Activated CD4-positive, alpha-beta T cell treated with anti-CD3 and anti-CD28 coated beads, Interleukin-2, amount 50 U/mL, for 48 hours (primary cell): ENCODE measurements at regions not wholly inside any gene's neighbourhood (a gene's known extent, or its start where the extent isn't known, plus 50 kb on each side); places are given as distances from the start of the nearest gene placed in this dataset.
"Not testable (repeated sequence)": the region's sequence is repeated elsewhere in the genome, so short reads cannot be mapped to it uniquely, and the experiment has no call there.

ENCODE experiments used
- DNase-seq, 2 experiments: peaks; one replicate each; pipeline ENCODE4 v3.0.0-alpha.2; 2020

- DNase-seq: no peak
Measured at GRCh38 chr5:106290841-106291240, 1379.9 kb downstream of the EFNA5 start.

GRCh38 chr5:106288979-106289378, 1381.8 kb downstream of the EFNA5 start:
- no peak for DNase-seq

- DNase-seq: no peak
Measured at GRCh38 chr5:106277540-106278096, 1393.1 kb downstream of the EFNA5 start.

GRCh38 chr5:106269252-106269843, 1401.4 kb downstream of the EFNA5 start:
- no peak for DNase-seq

DNA sequence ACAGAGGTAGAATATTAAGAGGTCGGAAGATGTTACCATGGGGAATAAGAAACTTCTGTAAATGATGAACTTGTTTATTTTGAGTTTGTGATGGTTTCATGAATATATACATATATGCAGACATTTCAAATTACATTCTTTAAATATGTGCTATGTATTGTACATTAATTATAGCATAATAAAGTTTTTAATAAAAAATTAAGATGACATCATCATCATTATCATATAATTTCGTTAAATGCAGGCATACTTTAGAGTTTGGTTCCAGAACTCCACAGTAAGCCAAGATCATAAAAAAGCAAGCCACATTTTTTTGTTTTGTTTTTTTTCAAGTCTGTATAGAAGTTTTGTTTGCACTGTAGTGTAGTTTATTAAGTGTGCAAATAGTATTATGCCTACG, 1403.5 kb downstream of the EFNA5 start:
- DNase-seq: no peak

- DNase-seq: no peak
Measured at GRCh38 chr5:106262395-106262794, 1408.3 kb downstream of the EFNA5 start.

DNA sequence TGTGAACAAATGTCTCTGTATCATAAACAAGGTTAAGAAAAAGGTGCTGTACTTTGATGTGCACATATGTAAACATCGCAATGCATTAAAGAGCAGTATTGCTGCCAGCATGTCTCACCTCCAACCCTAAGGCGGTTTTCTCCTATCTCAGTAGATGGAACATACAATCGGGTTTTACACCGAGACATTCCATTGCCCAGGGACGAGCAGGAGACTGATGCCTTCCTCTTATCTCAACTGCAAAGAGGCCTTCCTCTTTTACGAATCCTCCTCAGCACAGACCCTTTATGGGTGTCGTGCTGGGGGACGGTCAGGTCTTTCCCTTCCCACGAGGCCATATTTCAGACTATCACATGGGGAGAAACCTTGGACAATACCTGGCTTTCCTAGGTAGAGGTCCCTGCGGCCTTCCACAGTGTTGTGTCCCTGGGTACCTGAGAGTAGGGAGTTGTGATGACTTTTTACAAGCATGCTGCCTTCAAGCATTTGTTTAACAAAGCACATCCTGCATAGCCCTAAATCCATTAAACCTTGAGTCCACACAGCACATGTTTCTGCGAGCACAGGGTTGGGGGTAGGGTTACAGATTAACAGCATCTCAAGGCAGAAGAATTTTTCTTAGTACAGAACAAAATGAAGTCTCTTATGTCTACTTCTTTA, 1411.2 kb downstream of the EFNA5 start:
- DNase-seq: not testable (repeated sequence)

DNA sequence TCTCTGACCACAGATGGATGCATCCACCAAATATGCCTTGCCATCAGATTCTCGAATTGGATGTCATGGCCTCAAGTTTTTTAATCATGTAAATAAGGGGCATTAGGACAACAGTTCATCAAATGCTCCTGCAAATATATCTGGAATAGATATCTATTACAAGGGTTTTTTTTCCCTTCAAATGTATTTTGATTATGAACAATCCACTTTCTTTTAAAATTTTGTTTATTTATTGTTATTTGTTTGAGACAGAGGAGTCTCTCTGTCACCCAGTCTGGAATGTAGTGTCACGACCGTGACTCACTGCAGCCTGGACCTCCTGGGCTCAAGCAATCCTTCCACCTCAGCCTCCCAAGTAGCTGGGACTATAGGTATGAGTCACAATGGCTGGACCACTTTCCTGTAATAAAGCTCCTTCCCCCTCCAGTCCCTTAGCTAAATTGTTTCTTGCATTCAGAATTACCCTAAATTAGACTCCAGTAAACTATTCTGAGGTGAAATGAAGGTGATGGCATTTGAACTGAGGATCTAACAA, 1412.1 kb downstream of the EFNA5 start:
- no peak for DNase-seq

- no peak for DNase-seq
Measured at GRCh38 chr5:106254784-106255183, 1416.0 kb downstream of the EFNA5 start.

DNA sequence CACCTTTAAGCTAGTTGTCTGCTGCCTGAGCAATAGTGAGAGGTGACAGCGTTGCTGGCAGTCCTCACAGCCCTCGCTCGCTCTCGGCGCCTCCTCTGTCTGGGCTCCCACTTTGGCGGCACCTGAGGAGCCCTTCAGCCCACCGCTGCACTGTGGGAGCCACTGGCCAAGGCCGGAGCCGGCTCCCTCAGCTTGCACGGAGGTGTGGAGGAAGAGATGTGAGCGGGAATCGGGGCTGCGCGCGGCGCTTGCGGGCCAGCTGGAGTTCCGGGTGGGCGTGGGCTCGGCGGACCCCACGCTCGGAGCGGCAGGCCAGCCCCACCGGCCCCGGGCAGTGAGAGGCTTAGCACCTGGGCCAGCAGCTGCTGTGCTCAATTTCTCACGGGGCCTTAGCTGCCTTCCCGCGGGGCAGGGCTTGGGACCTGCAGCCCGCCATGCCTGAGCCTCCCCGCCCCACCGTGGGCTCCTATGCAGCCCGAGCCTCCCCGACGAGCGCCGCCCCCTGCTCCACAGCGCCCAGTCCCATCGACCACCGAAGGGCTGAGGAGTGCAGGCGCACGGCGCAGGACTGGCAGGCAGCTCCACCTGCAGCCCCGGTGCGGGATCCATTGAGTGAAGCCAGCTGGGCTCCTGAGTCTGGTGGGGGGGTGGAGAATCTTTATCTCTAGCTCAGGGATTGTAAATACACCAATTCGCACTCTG, 1424.5 kb downstream of the EFNA5 start:
- DNase-seq: not testable (repeated sequence)

DNA sequence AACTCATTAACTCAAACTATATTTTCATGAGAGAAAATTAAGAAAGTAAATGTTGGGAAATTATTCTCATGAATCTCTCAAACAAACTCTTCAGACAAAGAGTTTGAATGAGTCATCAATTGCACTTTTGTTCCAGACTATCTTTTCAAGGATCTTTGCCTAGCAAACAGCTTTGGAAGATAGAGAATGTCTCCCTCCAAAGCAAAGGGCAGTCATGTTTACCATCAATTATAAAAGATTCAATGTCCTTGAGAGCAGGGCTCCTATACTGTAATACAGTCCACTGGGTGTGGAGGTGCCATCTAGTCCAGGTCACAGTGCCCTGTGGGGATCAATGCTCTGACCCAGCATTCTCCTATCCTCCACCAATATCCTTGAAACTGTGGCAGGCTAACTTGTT, 1429.3 kb downstream of the EFNA5 start:
- no peak for DNase-seq

GRCh38 chr5:106205916-106206571, 1464.7 kb downstream of the EFNA5 start:
- no peak for DNase-seq

- DNase-seq: no peak
Measured at GRCh38 chr5:106202035-106202434, 1468.7 kb downstream of the EFNA5 start.

GRCh38 chr5:106200971-106201370, 1469.8 kb downstream of the EFNA5 start:
- no peak for DNase-seq

GRCh38 chr5:106195679-106196474, 1474.9 kb downstream of the EFNA5 start:
- no peak for DNase-seq

- no peak for DNase-seq
Measured at GRCh38 chr5:106189121-106189809, 1481.5 kb downstream of the EFNA5 start.

GRCh38 chr5:106185661-106186081, 1485.1 kb downstream of the EFNA5 start:
- DNase-seq: no peak

- DNase-seq: no peak
Measured at GRCh38 chr5:106174903-106175302, 1495.8 kb downstream of the EFNA5 start.

- DNase-seq: no peak
Measured at GRCh38 chr5:106172681-106173532, 1497.8 kb downstream of the EFNA5 start.

- no peak for DNase-seq
Measured at GRCh38 chr5:106171708-106172107, 1499.0 kb downstream of the EFNA5 start.

DNA sequence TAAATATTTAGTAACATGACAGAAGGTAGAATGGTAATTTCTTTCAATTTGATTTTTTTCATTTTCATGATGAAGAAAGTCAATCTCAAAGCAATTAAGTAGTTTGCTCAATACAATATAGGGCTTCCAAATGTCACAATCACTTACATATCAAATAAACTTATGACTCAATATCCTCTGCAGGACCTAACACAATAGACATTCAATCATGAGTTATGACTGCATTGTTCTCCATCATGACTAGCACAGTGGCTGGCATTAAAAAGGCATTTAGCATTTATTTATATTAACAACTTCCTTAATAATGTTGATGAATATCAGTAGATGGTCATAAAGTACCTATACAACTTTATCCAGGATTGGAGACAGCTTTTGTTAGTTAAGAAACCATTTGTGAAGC, 1499.6 kb downstream of the EFNA5 start:
- DNase-seq: no peak
